GM12873 (cell line): ENCODE measurements at regions not wholly inside any gene's neighbourhood (a gene's known extent, or its start where the extent isn't known, plus 50 kb on each side); places are given as distances from the start of the nearest gene placed in this dataset.

Experiments used
- CTCF ChIP-seq: IDR thresholded peaks from 2 replicates; pipeline ENCODE4 v1.5.1; 2012; ENCODE audit warnings: low read depth, mild to moderate bottlenecking, moderate library complexity, low read length, control low read depth; ENCODE audit not compliant: insufficient read depth; ENCODE audit errors: missing control alignments

GRCh38 chr16:64392456-64392855 is 729.4 kb downstream of the CDH11 start:
- TF ChIP-seq CTCF, result no peak

GRCh38 chr16:64391063-64391600 is 730.7 kb downstream of the CDH11 start:
- no peak for TF ChIP-seq CTCF

- TF ChIP-seq CTCF, result no peak
Observed at GRCh38 chr16:64390102-64390501, 731.8 kb downstream of the CDH11 start.

- TF ChIP-seq CTCF, result no peak
Observed at GRCh38 chr16:64384636-64385035, 737.2 kb downstream of the CDH11 start.

GRCh38 chr16:64381979-64382378 is 739.9 kb downstream of the CDH11 start:
- no peak for TF ChIP-seq CTCF

- TF ChIP-seq CTCF, result no peak
Observed at GRCh38 chr16:64380751-64381150, 741.1 kb downstream of the CDH11 start.

GRCh38 chr16:64375391-64375980 is 746.4 kb downstream of the CDH11 start:
- TF ChIP-seq CTCF, result no peak
